K562 (cell line): ENCODE measurements at regions not wholly inside any gene's neighbourhood (a gene's known extent, or its start where the extent isn't known, plus 50 kb on each side); places are given as distances from the start of the nearest gene placed in this dataset.
A peak's percentile ranks its signal among the peaks of the same experiment; 100 is the strongest.
"Not testable (repeated sequence)": the region's sequence is repeated elsewhere in the genome, so short reads cannot be mapped to it uniquely, and the experiment has no call there.

Experiments used
- ATAC-seq: fragments of 200-7000 bp; cut with Tn5 transposase; 3 replicates; pipeline ENCODE4 v1.9.1; 2020; ENCODE audit warnings: moderate library complexity
- BruUV-seq: library from RNA; stranded (reverse); fragments of 400-500 nt; replicated peaks from 2 replicates; lab custom pipeline; 2021; lab: Mats Ljungman, UMichigan
- CTCF ChIA-PET: fragments of 300-600 bp; formaldehyde crosslinking; extraction: SDS; loops from one replicate; lab custom pipeline; 2021; ENCODE audit warnings: low intra/inter-chr PET ratio; lab: Yijun Ruan, JAX
- POLR2A ChIA-PET: fragments of 300-600, 350-650 bp; sonication (Branson Sonifier 250); formaldehyde crosslinking; extraction: SDS; loops from one replicate; lab custom pipeline; 2021; ENCODE audit warnings: antibody characterized with exemption, inconsistent platforms; lab: Yijun Ruan, JAX
- DNase-seq, 4 experiments: peaks; one replicate each; pipeline versions ENCODE4 v3.0.0 to v3.0.0-alpha.2; 2011 to 2018; ENCODE audit warnings: low spot score in 3 of 4, mixed read lengths in 3 of 4; ENCODE audit errors: extremely low read depth in 1 of 4
- FAIRE-seq: peaks from 2 replicates; lab custom pipeline; 2011; peaks lifted over from hg19 to GRCh38; lab: Jason Lieb, UNC
- H2AFZ ChIP-seq: 2 replicates; pipeline ENCODE4 v1.6.0; 2011; ENCODE audit warnings: low read depth, low read length, control low read depth, inconsistent platforms
- H3K27ac ChIP-seq: fragments of 200-600 bp; 3 replicates; pipeline ENCODE4 v1.8.0; 2011; ENCODE audit warnings: low read depth, mild to moderate bottlenecking, control low read depth, inconsistent platforms, low read length, moderate library complexity, mixed read lengths; ENCODE audit errors: extremely low read depth
- H3K27me3 ChIP-seq, 2 experiments: fragments of 300-600 bp in 1 of 2; 2 replicates in 1 of 2; 3 replicates in 1 of 2; pipeline versions ENCODE4 v1.6.0 to v1.8.0; 2011; ENCODE audit warnings: inconsistent platforms in 2 of 2, low read length in 2 of 2, mild to moderate bottlenecking in 1 of 2, mixed read lengths in 1 of 2, moderate library complexity in 1 of 2; ENCODE audit not compliant: control insufficient read depth in 2 of 2, insufficient read depth in 2 of 2
- H3K36me3 ChIP-seq: fragments of 300-600 bp; 3 replicates; pipeline ENCODE4 v1.8.0; 2011; ENCODE audit warnings: mild to moderate bottlenecking, low read length, inconsistent platforms; ENCODE audit not compliant: control insufficient read depth, insufficient read depth
- H3K4me1 ChIP-seq, 2 experiments: fragments of 200-600 bp in 1 of 2; replicated peaks in 1 of 2; 2 replicates in 1 of 2; 3 replicates in 1 of 2; pipeline versions ENCODE4 v1.5.1 to v1.8.0; 2011; ENCODE audit warnings: inconsistent platforms in 2 of 2, low read length in 2 of 2, mild to moderate bottlenecking in 1 of 2, mixed read lengths in 1 of 2, moderate library complexity in 1 of 2; ENCODE audit not compliant: control insufficient read depth in 2 of 2, insufficient read depth in 2 of 2
- H3K4me2 ChIP-seq: 2 replicates; pipeline ENCODE4 v1.6.1; 2011; ENCODE audit warnings: low read length, control low read depth, inconsistent platforms, mixed read lengths; ENCODE audit not compliant: insufficient read depth
- H3K4me3 ChIP-seq: fragments of 200-600 bp; sonication (generic), shearing (Covaris generic); 2 replicates; pipeline ENCODE4 v1.5.1; 2016; ENCODE audit warnings: control low read depth, inconsistent platforms
- H3K79me2 ChIP-seq: fragments of 200-600 bp; 3 replicates; pipeline ENCODE4 v1.8.0; 2011; ENCODE audit warnings: low read length, inconsistent platforms; ENCODE audit not compliant: control insufficient read depth, insufficient read depth
- H3K9ac ChIP-seq, 2 experiments: 2 replicates each; pipeline versions ENCODE4 v1.6.0 to v1.6.1; 2011; ENCODE audit warnings: low read depth in 2 of 2, low read length in 2 of 2, control low read depth in 1 of 2, inconsistent platforms in 1 of 2, mild to moderate bottlenecking in 1 of 2, mixed read lengths in 1 of 2; ENCODE audit not compliant: insufficient read depth in 1 of 2
- H3K9me1 ChIP-seq: one replicate; pipeline ENCODE4 v1.6.0; 2011; ENCODE audit warnings: inconsistent platforms, mild to moderate bottlenecking, low read length, moderate library complexity; ENCODE audit not compliant: control insufficient read depth, insufficient read depth
- H3K9me3 ChIP-seq: replicated peaks from 2 replicates; pipeline ENCODE4 v1.5.1; 2011; ENCODE audit warnings: low read depth, low read length, inconsistent platforms; ENCODE audit not compliant: control insufficient read depth, insufficient read depth
- H4K20me1 ChIP-seq: replicated peaks from 2 replicates; pipeline ENCODE4 v1.6.1; 2011; ENCODE audit warnings: low read length, inconsistent platforms, mixed read lengths; ENCODE audit not compliant: control insufficient read depth, insufficient read depth
- NELFE ChIP-seq: IDR thresholded peaks from 2 replicates; pipeline ENCODE4 v1.6.1; 2011; ENCODE audit warnings: mild to moderate bottlenecking; ENCODE audit not compliant: insufficient read depth, insufficient read length
- SLC30A9 ChIP-seq: fragments of 250-450 bp; sonication (Bioruptor Pico); IDR thresholded peaks from 2 replicates; pipeline ENCODE4 v1.8.0; 2022; ENCODE audit warnings: mild to moderate bottlenecking, moderate library complexity
- TGIF2 ChIP-seq: sonication (generic); formaldehyde crosslinking; IDR thresholded peaks from 2 replicates; pipeline ENCODE4 v1.8.1; 2022; ENCODE audit warnings: mild to moderate bottlenecking, missing genetic modification reagents, moderate library complexity
- ZNF146 ChIP-seq: IDR thresholded peaks from one replicate; pipeline ENCODE4 v1.6.1; 2018; ENCODE audit warnings: missing compliant biosample characterization; ENCODE audit not compliant: unreplicated experiment
- ZZZ3 ChIP-seq: fragments of 450-650 bp; IDR thresholded peaks from 2 replicates; pipeline ENCODE4 v1.6.1; 2016; ENCODE audit warnings: antibody characterized with exemption, mild to moderate bottlenecking, moderate library complexity
- WGBS: fragments of 100-300 bp; shearing (Covaris generic); methylation state at CpG from one replicate; pipeline ENCODE4 v1.1.6; 2016; ENCODE audit warnings: low coverage, mixed read lengths; ENCODE audit not compliant: insufficient coverage; ENCODE audit errors: missing lambda C conversion rate; 5-methylcytosine and 5-hydroxymethylcytosine counted together
- in situ Hi-C: fragments of 300-500 bp; cut with MboI; formaldehyde crosslinking; loops from 4 replicates; pipeline ENCODE4 v1.15.0; 2018; ENCODE audit warnings: inconsistent platforms, mixed read lengths
- intact Hi-C: fragments of 100-400 bp; cut with micrococcal nuclease; formaldehyde crosslinking; loops from 2 replicates; pipeline ENCODE4 v1.14.2; 2022

- H3K27me3 ChIP-seq, FAIRE-seq, BruUV-seq, DNase-seq, H3K4me2 ChIP-seq, ATAC-seq, H2AFZ ChIP-seq, H3K27ac ChIP-seq, in situ Hi-C loops, intact Hi-C loops, H3K4me3 ChIP-seq, H3K9ac ChIP-seq, POLR2A ChIA-PET, H3K36me3 ChIP-seq, H3K79me2 ChIP-seq, H4K20me1 ChIP-seq, H3K9me3 ChIP-seq, CTCF ChIA-PET, H3K4me1 ChIP-seq, H3K9me1 ChIP-seq: not testable (repeated sequence)
- 11% methylated on average over 4 of the region's 4 CpGs for WGBS
- TF ChIP-seq ZNF146: peak; percentile 75
- TF ChIP-seq, all 486 proteins: peak for 1; not testable (repeated sequence) for 485
These were observed 807.6 kb downstream of the ANKRD7 start for GRCh38 chr7:119032136-119032535.

- ChIA-PET CTCF (no interaction called here), POLR2A (no interaction called here)
- Histone ChIP-seq H3K9me3 (no peaks in the 10 kb centered on the region), H3K79me2 (no peaks in the 10 kb centered on the region), H3K27ac (no peak overlapping the region), H4K20me1 (no peaks in the 10 kb centered on the region), H3K9me1 (no peaks in the 10 kb centered on the region), H3K36me3 (no peaks in the 10 kb centered on the region), H3K4me3 (no peak overlapping the region), H3K9ac (no peak overlapping the region), H3K4me1 (no peaks in the 10 kb centered on the region), H3K27me3 (no peaks in the 10 kb centered on the region), H2AFZ (no peak overlapping the region), H3K4me2 (no peak overlapping the region)
- 1% methylated on average over 3 of the region's 3 CpGs for WGBS
- ATAC-seq: no peak
- no peak for DNase-seq
- intact Hi-C loops (no loop called here), in situ Hi-C loops (no loop called here)
- no TSS peak for BruUV-seq
- no peak for FAIRE-seq
- TF ChIP-seq TGIF2 (no peak), NELFE (no peak), ZZZ3 (no peak), SLC30A9 (CRISPR knock-in tag) (no peak)
These were observed 809.1 kb downstream of the ANKRD7 start for GRCh38 chr7:119033641-119034040.
